D721Med (cell line): ENCODE measurements at regions not wholly inside any gene's neighbourhood (a gene's known extent, or its start where the extent isn't known, plus 50 kb on each side); places are given as distances from the start of the nearest gene placed in this dataset.

Experiments used
- DNase-seq: peaks from one replicate; pipeline ENCODE4 v3.0.0; 2011; ENCODE audit warnings: low spot score; ENCODE audit not compliant: insufficient read length
- FAIRE-seq: peaks from 2 replicates; lab custom pipeline; 2011; peaks lifted over from hg19 to GRCh38; lab: Jason Lieb, UNC
- TF ChIP-seq, protein P1 (sequence below): IDR thresholded peaks from 2 replicates; pipeline ENCODE4 v1.5.1; 2012; ENCODE audit warnings: mild to moderate bottlenecking, control low read depth; ENCODE audit not compliant: insufficient read depth; ENCODE audit errors: missing control alignments

DNA sequence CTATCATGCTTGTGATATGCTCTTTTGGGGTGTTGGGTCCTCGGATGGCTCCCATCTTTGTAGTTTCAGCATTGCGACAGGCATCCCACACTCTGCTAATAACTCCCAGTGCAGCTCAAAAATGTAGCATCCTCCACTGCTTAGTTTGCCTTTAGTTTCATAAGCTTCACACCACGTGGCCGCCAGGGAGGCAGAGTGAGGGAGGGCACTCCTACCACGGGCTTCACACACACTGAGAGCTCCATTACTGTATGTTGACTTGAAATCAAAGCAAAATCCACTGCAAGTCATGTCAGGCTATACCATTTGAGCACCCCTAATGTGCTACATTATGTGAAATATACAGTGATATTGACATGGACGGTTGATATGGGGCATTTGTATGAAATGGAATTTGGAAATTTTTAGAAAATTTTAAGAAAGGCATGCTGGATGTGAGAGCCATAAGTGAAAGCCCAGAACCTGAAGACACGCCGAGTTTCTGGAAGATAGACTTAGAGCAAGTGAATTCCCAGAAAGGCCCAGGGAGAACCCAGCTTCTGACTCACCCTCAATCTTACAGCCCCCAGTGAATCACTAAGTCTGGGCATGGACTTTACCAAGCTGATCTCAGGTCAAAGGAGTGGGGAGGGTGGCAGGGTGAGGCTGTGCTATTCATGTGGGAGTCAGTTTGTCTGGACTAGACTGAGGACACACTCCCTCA, 94.1 kb downstream of the HSPH1 start:
- FAIRE-seq (no peak), DNase-seq (no peak)
- TF ChIP-seq, protein P1, sequence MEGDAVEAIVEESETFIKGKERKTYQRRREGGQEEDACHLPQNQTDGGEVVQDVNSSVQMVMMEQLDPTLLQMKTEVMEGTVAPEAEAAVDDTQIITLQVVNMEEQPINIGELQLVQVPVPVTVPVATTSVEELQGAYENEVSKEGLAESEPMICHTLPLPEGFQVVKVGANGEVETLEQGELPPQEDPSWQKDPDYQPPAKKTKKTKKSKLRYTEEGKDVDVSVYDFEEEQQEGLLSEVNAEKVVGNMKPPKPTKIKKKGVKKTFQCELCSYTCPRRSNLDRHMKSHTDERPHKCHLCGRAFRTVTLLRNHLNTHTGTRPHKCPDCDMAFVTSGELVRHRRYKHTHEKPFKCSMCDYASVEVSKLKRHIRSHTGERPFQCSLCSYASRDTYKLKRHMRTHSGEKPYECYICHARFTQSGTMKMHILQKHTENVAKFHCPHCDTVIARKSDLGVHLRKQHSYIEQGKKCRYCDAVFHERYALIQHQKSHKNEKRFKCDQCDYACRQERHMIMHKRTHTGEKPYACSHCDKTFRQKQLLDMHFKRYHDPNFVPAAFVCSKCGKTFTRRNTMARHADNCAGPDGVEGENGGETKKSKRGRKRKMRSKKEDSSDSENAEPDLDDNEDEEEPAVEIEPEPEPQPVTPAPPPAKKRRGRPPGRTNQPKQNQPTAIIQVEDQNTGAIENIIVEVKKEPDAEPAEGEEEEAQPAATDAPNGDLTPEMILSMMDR: no peak

DNA sequence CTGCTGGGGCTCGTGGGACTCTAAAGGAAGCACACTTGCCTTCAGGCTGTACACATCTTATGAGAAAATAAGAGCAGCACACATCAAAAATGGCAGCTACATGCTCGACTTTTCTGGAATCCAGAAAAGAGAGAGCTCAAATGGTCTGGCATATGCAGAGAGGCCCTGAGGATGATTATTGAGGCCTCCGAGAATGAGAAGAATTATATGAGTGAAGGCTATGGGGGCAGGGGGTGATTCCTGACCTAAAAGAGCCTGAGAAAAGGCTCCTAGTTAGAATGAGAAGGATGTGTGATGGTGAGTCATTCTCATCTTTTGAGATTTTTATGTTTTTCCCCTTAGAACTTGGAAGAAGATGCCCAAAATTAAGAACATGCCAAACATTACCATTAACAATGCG, 97.1 kb downstream of the HSPH1 start:
- TF ChIP-seq, protein P1: no peak
- DNase-seq (no peak), FAIRE-seq (no peak)

DNA sequence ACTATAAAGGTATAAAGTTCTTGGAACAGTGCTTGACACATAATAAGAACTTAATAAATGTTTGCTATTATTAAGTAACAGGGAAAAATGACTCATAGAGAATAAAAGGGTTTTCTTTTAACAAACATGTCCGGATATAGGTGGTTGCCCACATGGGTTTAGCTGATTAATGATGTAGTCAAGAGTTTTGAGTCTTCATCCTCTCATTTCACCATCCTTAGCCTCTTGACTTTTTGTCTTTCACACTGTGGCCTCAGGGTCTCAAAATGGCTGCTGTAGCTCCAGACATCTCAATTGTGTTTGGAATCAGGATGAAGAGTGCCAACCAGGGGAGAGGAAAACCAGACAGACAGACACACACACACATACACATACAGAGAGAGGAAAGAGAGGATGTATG, 97.9 kb downstream of the HSPH1 start:
- FAIRE-seq: no peak

DNA sequence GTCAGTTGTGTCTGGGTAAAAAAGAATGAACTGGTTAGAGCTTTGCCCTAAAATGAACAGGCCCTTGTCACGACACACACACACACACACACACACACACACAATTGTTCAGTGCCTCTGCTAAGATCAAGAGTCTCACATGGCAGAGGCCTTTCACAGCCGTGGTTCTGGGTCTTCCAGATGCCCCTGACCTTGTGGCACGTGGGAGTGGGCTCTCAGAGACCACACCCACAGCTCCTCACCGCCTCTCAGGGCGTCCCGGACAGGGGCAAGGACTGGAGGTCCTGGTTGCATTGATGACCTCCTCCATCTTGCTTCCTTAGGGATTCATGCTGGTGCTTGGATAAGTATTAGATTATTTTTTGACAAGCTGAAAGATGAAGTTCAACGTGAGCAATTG, 101.0 kb downstream of the HSPH1 start:
- DNase-seq (no peak), FAIRE-seq (no peak)
- TF ChIP-seq, protein P1: no peak

More for the DNA sequence above, 97.9 kb downstream of the HSPH1 start:
- no peak for DNase-seq
- TF ChIP-seq, protein P1: no peak

DNA sequence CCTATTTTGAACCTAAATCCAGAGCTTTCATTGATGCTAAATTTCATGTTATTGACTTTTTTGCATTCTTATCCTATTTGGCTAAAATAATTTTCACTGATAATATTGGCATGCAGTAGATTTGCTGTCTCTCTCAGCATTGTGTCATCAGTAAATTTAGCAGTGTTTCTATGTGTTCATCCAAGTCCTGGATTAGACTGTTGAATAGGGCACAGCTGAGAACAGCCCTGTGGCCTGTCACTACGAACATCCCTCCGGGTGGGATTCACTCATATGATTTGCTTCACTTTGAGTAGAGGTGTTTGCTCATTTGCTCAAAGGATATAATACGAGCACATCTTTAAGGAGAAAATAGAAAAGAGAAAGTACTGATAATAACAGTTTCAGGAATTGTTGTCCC, 101.5 kb downstream of the HSPH1 start:
- DNase-seq (no peak), FAIRE-seq (no peak)
- TF ChIP-seq, protein P1: no peak

DNA sequence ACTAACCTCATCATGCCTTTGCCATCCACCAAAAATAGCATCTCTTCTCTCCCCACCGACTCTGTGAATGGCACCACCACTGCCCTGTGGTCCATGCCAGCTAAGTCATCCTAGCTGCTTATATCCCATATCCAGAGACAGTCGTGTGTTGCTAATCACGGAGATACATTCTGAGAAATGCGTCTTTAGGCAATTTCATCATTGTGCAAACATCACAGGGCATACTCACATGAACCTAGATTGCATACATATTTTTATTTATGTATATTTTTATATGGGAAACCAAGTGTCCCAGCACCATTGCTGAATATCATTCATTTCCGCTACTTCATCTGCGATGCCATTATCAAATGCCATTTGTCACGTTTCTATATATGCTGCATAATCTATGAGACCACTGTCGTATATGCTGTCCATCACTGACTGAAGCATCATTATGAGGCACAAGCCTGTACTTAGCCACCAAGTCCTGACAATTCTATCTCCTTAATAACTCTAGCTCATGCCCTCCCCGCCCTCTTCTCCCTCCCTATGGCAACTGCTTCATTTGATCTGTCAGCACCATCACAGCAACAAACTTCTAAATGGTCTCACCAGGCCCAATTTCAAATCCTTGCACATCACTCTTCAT, 104.2 kb downstream of the HSPH1 start:
- FAIRE-seq (no peak), DNase-seq (no peak)
- TF ChIP-seq, protein P1: no peak
